Peyer's patch (tissue), 4 donors: ENCODE measurements at regions not wholly inside any gene's neighbourhood (a gene's known extent, or its start where the extent isn't known, plus 50 kb on each side); places are given as distances from the start of the nearest gene placed in this dataset.

Experiments used
- DNase-seq, 3 donors: peaks; one replicate each; pipeline ENCODE4 v3.0.0-alpha.2; 2017 to 2019
- H3K27ac ChIP-seq, 4 donors: fragments of 200-600 bp; sonication (generic); one replicate each; pipeline ENCODE4 v1.5.1; 2016 to 2019
- H3K27me3 ChIP-seq, 2 donors: fragments of 200-600 bp; sonication (generic); one replicate each; pipeline ENCODE4 v1.5.1; 2019
- H3K36me3 ChIP-seq, 3 donors: fragments of 200-600 bp; sonication (generic); one replicate each; pipeline ENCODE4 v1.5.1; 2016 to 2019
- H3K4me1 ChIP-seq, 4 donors: fragments of 200-600 bp; sonication (generic); one replicate each; pipeline ENCODE4 v1.5.1; 2016 to 2019
- H3K4me3 ChIP-seq, 4 donors: fragments of 200-600 bp; sonication (generic); 1 replicate in 3 of 4; 2 replicates in 1 of 4; pipeline ENCODE4 v1.5.1; 2016 to 2019; ENCODE audit warnings: mild to moderate bottlenecking in 1 of 4
- H3K9me3 ChIP-seq, 4 donors: fragments of 200-600 bp; sonication (generic); one replicate each; pipeline ENCODE4 v1.5.1; 2016 to 2019; ENCODE audit warnings: mild to moderate bottlenecking in 1 of 4
- CTCF ChIP-seq, 6 experiments: fragments of 450-650 bp in 4 of 6; fragments of 200-600 bp in 2 of 6; sonication (generic) in 1 of 6; IDR thresholded peaks; one replicate each; pipeline ENCODE4 v1.5.1; 2017 to 2019; ENCODE audit warnings: antibody characterized with exemption in 6 of 6, mild to moderate bottlenecking in 3 of 6, moderate library complexity in 1 of 6
- POLR2A ChIP-seq, 2 donors: fragments of 450-650 bp; IDR thresholded peaks; one replicate each; pipeline ENCODE4 v1.5.1; 2017; ENCODE audit warnings: antibody characterized with exemption in 2 of 2, mild to moderate bottlenecking in 2 of 2, moderate library complexity in 2 of 2

- Histone ChIP-seq H3K9me3 (no peaks in the 10 kb centered on the region), H3K27me3 (no peaks in the 10 kb centered on the region), H3K4me3 (no peak overlapping the region), H3K4me1 (no peaks in the 10 kb centered on the region), H3K36me3 (no peaks in the 10 kb centered on the region), H3K27ac (no peak overlapping the region)
- DNase-seq = no peak
- TF ChIP-seq POLR2A (IDR thresholded peaks at IDR 0.05) (no peak), CTCF (IDR thresholded peaks at IDR 0.05) (no peak)
These were observed 860.0 kb upstream of the NR2F2 start for GRCh38 chr15:95470529-95470928.

GRCh38 chr15:95470997-95471689, 859.4 kb upstream of the NR2F2 start:
- no peaks in the 10 kb centered on the region for H3K36me3 ChIP-seq
- H3K4me1 ChIP-seq = no peaks in the 10 kb centered on the region
- no peaks in the 10 kb centered on the region for H3K27me3 ChIP-seq
- no peak for DNase-seq
- TF ChIP-seq CTCF (IDR thresholded peaks at IDR 0.05) (no peak), POLR2A (IDR thresholded peaks at IDR 0.05) (no peak)
- no peaks in the 10 kb centered on the region for H3K9me3 ChIP-seq
- H3K4me3 ChIP-seq = no peak overlapping the region
- H3K27ac ChIP-seq = no peak overlapping the region

- Histone ChIP-seq H3K4me3 (no peak overlapping the region), H3K27ac (no peak overlapping the region), H3K27me3 (no peaks in the 10 kb centered on the region), H3K4me1 (no peaks in the 10 kb centered on the region), H3K9me3 (no peaks in the 10 kb centered on the region), H3K36me3 (no peaks in the 10 kb centered on the region)
- DNase-seq = no peak
- TF ChIP-seq CTCF (IDR thresholded peaks at IDR 0.05) (no peak), POLR2A (IDR thresholded peaks at IDR 0.05) (no peak)
These were observed 858.8 kb upstream of the NR2F2 start for GRCh38 chr15:95471690-95472086.

GRCh38 chr15:95475067-95475466, 855.4 kb upstream of the NR2F2 start:
- TF ChIP-seq CTCF (IDR thresholded peaks at IDR 0.05) = no peak
- TF ChIP-seq POLR2A (IDR thresholded peaks at IDR 0.05) = no peak
- no peak for DNase-seq
- H3K36me3 ChIP-seq = no peaks in the 10 kb centered on the region
- no peak overlapping the region for H3K4me3 ChIP-seq
- H3K9me3 ChIP-seq = no peaks in the 10 kb centered on the region
- no peaks in the 10 kb centered on the region for H3K27me3 ChIP-seq
- no peaks in the 10 kb centered on the region for H3K4me1 ChIP-seq
- no peak overlapping the region for H3K27ac ChIP-seq

- no peaks in the 10 kb centered on the region for H3K9me3 ChIP-seq
- no peak overlapping the region for H3K27ac ChIP-seq
- H3K36me3 ChIP-seq = no peaks in the 10 kb centered on the region
- H3K4me1 ChIP-seq = no peaks in the 10 kb centered on the region
- no peak for DNase-seq
- H3K27me3 ChIP-seq = no peaks in the 10 kb centered on the region
- TF ChIP-seq POLR2A (IDR thresholded peaks at IDR 0.05) (no peak), CTCF (IDR thresholded peaks at IDR 0.05) (no peak)
- H3K4me3 ChIP-seq = no peak overlapping the region
These were observed 851.2 kb upstream of the NR2F2 start for GRCh38 chr15:95479308-95479707.

- H3K4me3 ChIP-seq = no peak overlapping the region
- DNase-seq = no peak
- H3K9me3 ChIP-seq = no peaks in the 10 kb centered on the region
- H3K27ac ChIP-seq = no peak overlapping the region
- H3K4me1 ChIP-seq = no peaks in the 10 kb centered on the region
- TF ChIP-seq CTCF (IDR thresholded peaks at IDR 0.05) = no peak
- no peaks in the 10 kb centered on the region for H3K36me3 ChIP-seq
- no peaks in the 10 kb centered on the region for H3K27me3 ChIP-seq
These were observed 845.1 kb upstream of the NR2F2 start for GRCh38 chr15:95485367-95485766.
